Mammary epithelial cell (primary cell): ENCODE measurements at regions not wholly inside any gene's neighbourhood (a gene's known extent, or its start where the extent isn't known, plus 50 kb on each side); places are given as distances from the start of the nearest gene placed in this dataset.

Experiments
- CTCF ChIP-seq, 2 donors: IDR thresholded peaks in 1 of 2; conservative IDR thresholded peaks in 1 of 2; 2 replicates each; pipeline ENCODE4 v1.5.1; 2011 to 2012; ENCODE audit warnings: inconsistent platforms in 2 of 2, low read length in 2 of 2, mild to moderate bottlenecking in 2 of 2, control low read depth in 1 of 2, low read depth in 1 of 2; ENCODE audit not compliant: insufficient read depth in 1 of 2; ENCODE audit errors: extremely low read depth in 1 of 2
- EZH2 ChIP-seq: IDR thresholded peaks from 2 replicates; pipeline ENCODE4 v1.6.1; 2012; ENCODE audit warnings: low read length, inconsistent platforms, borderline replicate concordance

- TF ChIP-seq CTCF (conservative IDR thresholded peaks at IDR 0.05 in 1 of 2, IDR thresholded peaks at IDR 0.05 in 1 of 2; ENCODE audit: extremely low read depth in 1 of 2, insufficient read depth in 1 of 2, low read depth in 1 of 2, low read length in 2 of 2) (no peak), EZH2 (no peak)
Measured at GRCh38 chr6:115053169-115053860, 710.5 kb upstream of the HS3ST5 start.
